H9 (cell line): ENCODE measurements at regions not wholly inside any gene's neighbourhood (a gene's known extent, or its start where the extent isn't known, plus 50 kb on each side); places are given as distances from the start of the nearest gene placed in this dataset.

Experiments
- DNase-seq: peaks from one replicate; pipeline ENCODE4 v3.0.0-alpha.2; 2017
- H2AFZ ChIP-seq: one replicate; pipeline ENCODE4 v1.6.1; 2013; ENCODE audit warnings: mild to moderate bottlenecking, low read length, control low read depth, moderate library complexity
- H2AK5ac ChIP-seq: 2 replicates; pipeline ENCODE4 v1.6.1; 2013; ENCODE audit warnings: low read length, control low read depth, mixed read lengths; ENCODE audit not compliant: insufficient read length
- H2BK120ac ChIP-seq: one replicate; pipeline ENCODE4 v1.6.1; 2013; ENCODE audit warnings: low read depth, mild to moderate bottlenecking, low read length, control low read depth, inconsistent platforms; ENCODE audit not compliant: poor library complexity, severe bottlenecking
- H2BK12ac ChIP-seq: 2 replicates; pipeline ENCODE4 v1.6.1; 2013; ENCODE audit warnings: low read length, control low read depth, mixed read lengths, low read depth; ENCODE audit not compliant: insufficient read length
- H2BK15ac ChIP-seq: 2 replicates; pipeline ENCODE4 v1.6.1; 2013; ENCODE audit warnings: low read depth, low read length, control low read depth
- H2BK20ac ChIP-seq: one replicate; pipeline ENCODE4 v1.6.1; 2013; ENCODE audit warnings: low read depth, mild to moderate bottlenecking, low read length, control low read depth, inconsistent platforms; ENCODE audit not compliant: poor library complexity, severe bottlenecking
- H2BK5ac ChIP-seq: 2 replicates; pipeline ENCODE4 v1.6.1; 2013; ENCODE audit warnings: low read length, control low read depth, mixed read lengths; ENCODE audit not compliant: insufficient read length
- H3K14ac ChIP-seq: 2 replicates; pipeline ENCODE4 v1.6.1; 2013; ENCODE audit warnings: low read length, control low read depth; ENCODE audit not compliant: insufficient read depth
- H3K18ac ChIP-seq: 2 replicates; pipeline ENCODE4 v1.6.1; 2013; ENCODE audit warnings: low read depth, mild to moderate bottlenecking, mixed read lengths, low read length, control low read depth; ENCODE audit not compliant: insufficient read length
- H3K23ac ChIP-seq: 2 replicates; pipeline ENCODE4 v1.6.1; 2013; ENCODE audit warnings: low read length, control low read depth, mixed read lengths, low read depth; ENCODE audit not compliant: insufficient read length
- H3K23me2 ChIP-seq: 2 replicates; pipeline ENCODE4 v1.6.1; 2013; ENCODE audit warnings: low read depth, mild to moderate bottlenecking, mixed read lengths, low read length, control low read depth; ENCODE audit not compliant: insufficient read length, poor library complexity, severe bottlenecking
- H3K27ac ChIP-seq: 2 replicates; pipeline ENCODE4 v1.5.1; 2013; ENCODE audit warnings: low read length, control low read depth, mixed read lengths, low read depth; ENCODE audit not compliant: insufficient read length
- H3K27me3 ChIP-seq: 2 replicates; pipeline ENCODE4 v1.6.1; 2013; ENCODE audit warnings: low read length, control low read depth, inconsistent platforms; ENCODE audit not compliant: insufficient read depth
- H3K4ac ChIP-seq: 2 replicates; pipeline ENCODE4 v1.6.1; 2013; ENCODE audit warnings: low read depth, mild to moderate bottlenecking, control low read depth, inconsistent platforms, low read length, moderate library complexity
- H3K4me1 ChIP-seq: 2 replicates; pipeline ENCODE4 v1.6.1; 2013; ENCODE audit warnings: low read length, control low read depth, inconsistent platforms; ENCODE audit not compliant: insufficient read depth
- H3K4me2 ChIP-seq: 2 replicates; pipeline ENCODE4 v1.6.1; 2013; ENCODE audit warnings: low read length, control low read depth, mixed read lengths; ENCODE audit not compliant: insufficient read length, insufficient read depth
- H3K56ac ChIP-seq: 2 replicates; pipeline ENCODE4 v1.6.1; 2013; ENCODE audit warnings: low read depth, mild to moderate bottlenecking, mixed read lengths, low read length, control low read depth; ENCODE audit not compliant: insufficient read length
- H3K79me1 ChIP-seq: 2 replicates; pipeline ENCODE4 v1.6.1; 2013; ENCODE audit warnings: low read depth, mild to moderate bottlenecking, moderate library complexity, low read length, control low read depth, inconsistent platforms; ENCODE audit not compliant: insufficient read depth, poor library complexity, severe bottlenecking
- H3K79me2 ChIP-seq: 2 replicates; pipeline ENCODE4 v1.6.1; 2013; ENCODE audit warnings: low read length, control low read depth, inconsistent platforms; ENCODE audit not compliant: insufficient read depth
- H3K9ac ChIP-seq: 2 replicates; pipeline ENCODE4 v1.6.1; 2013; ENCODE audit warnings: low read length, control low read depth, mixed read lengths; ENCODE audit not compliant: insufficient read length; ENCODE audit errors: extremely low read depth
- H3K9me3 ChIP-seq: one replicate; pipeline ENCODE4 v1.6.1; 2013; ENCODE audit warnings: low read depth, low read length, inconsistent platforms; ENCODE audit not compliant: control insufficient read depth
- H3T11ph ChIP-seq: one replicate; pipeline ENCODE4 v1.6.1; 2013; ENCODE audit warnings: mild to moderate bottlenecking, low read length, control low read depth, inconsistent platforms
- H4K20me1 ChIP-seq: one replicate; pipeline ENCODE4 v1.6.1; 2013; ENCODE audit not compliant: control insufficient read depth, insufficient read length, insufficient read depth
- H4K5ac ChIP-seq: 2 replicates; pipeline ENCODE4 v1.6.1; 2013; ENCODE audit warnings: low read depth, mild to moderate bottlenecking, mixed read lengths, low read length, control low read depth; ENCODE audit not compliant: insufficient read length
- H4K8ac ChIP-seq: replicated peaks from 2 replicates; pipeline ENCODE4 v1.6.1; 2013; ENCODE audit warnings: low read length, control low read depth, mixed read lengths, low read depth; ENCODE audit not compliant: insufficient read length
- H4K91ac ChIP-seq: 2 replicates; pipeline ENCODE4 v1.6.1; 2013; ENCODE audit warnings: low read depth, mild to moderate bottlenecking, moderate library complexity, mixed read lengths, low read length, control low read depth; ENCODE audit not compliant: insufficient read length
- H3K27ac Mint-ChIP-seq, 3 experiments: 2 replicates in 2 of 3; 3 replicates in 1 of 3; pipeline ENCODE4 v1.8.0; 2020 to 2021; ENCODE audit warnings: mixed read lengths in 3 of 3, mild to moderate bottlenecking in 1 of 3, moderate library complexity in 1 of 3
- H3K27me3 Mint-ChIP-seq: 2 replicates; pipeline ENCODE4 v1.8.0; 2021; ENCODE audit warnings: low read depth, mild to moderate bottlenecking, moderate library complexity, mixed read lengths
- H3K36me3 Mint-ChIP-seq, 3 experiments: 2 replicates in 2 of 3; 3 replicates in 1 of 3; pipeline ENCODE4 v1.8.0; 2020 to 2021; ENCODE audit warnings: low read depth in 3 of 3, mixed read lengths in 3 of 3; ENCODE audit not compliant: insufficient read depth in 1 of 3
- H3K4me1 Mint-ChIP-seq, 2 experiments: 2 replicates each; pipeline ENCODE4 v1.8.0; 2020; ENCODE audit warnings: mixed read lengths in 2 of 2
- H3K4me3 Mint-ChIP-seq, 2 experiments: 2 replicates in 1 of 2; 3 replicates in 1 of 2; pipeline ENCODE4 v1.8.0; 2020 to 2021; ENCODE audit warnings: mild to moderate bottlenecking in 2 of 2, mixed read lengths in 2 of 2, moderate library complexity in 1 of 2
- H3K9me3 Mint-ChIP-seq, 2 experiments: 2 replicates in 1 of 2; 3 replicates in 1 of 2; pipeline ENCODE4 v1.8.0; 2020; ENCODE audit warnings: mild to moderate bottlenecking in 2 of 2, mixed read lengths in 2 of 2, moderate library complexity in 1 of 2
- CTCF ChIP-seq: fragments of 200-600 bp; sonication (generic); conservative IDR thresholded peaks from 3 replicates; pipeline ENCODE4 v1.8.0; 2021; ENCODE audit warnings: antibody characterized with exemption, mild to moderate bottlenecking
- WGBS: extraction: QIAGEN DNeasy Blood & Tissue Kit; methylation state at CpG from one replicate; pipeline ENCODE4 v1.1.7; 2013; ENCODE audit warnings: missing lambda C conversion rate, low lambda C conversion rate, mixed read lengths; ENCODE audit not compliant: insufficient read length; ENCODE audit errors: extremely low coverage; 5-methylcytosine and 5-hydroxymethylcytosine counted together

- H3K79me1 ChIP-seq, result no peaks in the 10 kb centered on the region
- H3K23me2 ChIP-seq, result no peaks in the 10 kb centered on the region
- no peak overlapping the region for H3K14ac ChIP-seq
- no peak overlapping the region for H3K4ac ChIP-seq
- H3K9me3 Mint-ChIP-seq, result peaks cover 0 to 8% of the 10 kb centered on the region in 2 experiments; a peak in 1 of 5 replicates
- H2BK12ac ChIP-seq, result no peak overlapping the region
- H4K20me1 ChIP-seq, result no peaks in the 10 kb centered on the region
- H3K4me1 Mint-ChIP-seq, result no peaks in the 10 kb centered on the region
- H3T11ph ChIP-seq, result no peak overlapping the region
- no peak overlapping the region for H3K18ac ChIP-seq
- H3K27me3 Mint-ChIP-seq, result no peaks in the 10 kb centered on the region
- no peak overlapping the region for H3K56ac ChIP-seq
- no peak overlapping the region for H4K8ac ChIP-seq
- H2BK5ac ChIP-seq, result no peak overlapping the region
- no peak overlapping the region for H4K5ac ChIP-seq
- H3K27ac ChIP-seq, result no peak overlapping the region
- no peaks in the 10 kb centered on the region for H3K9me3 ChIP-seq
- H2AK5ac ChIP-seq, result no peak overlapping the region
- H3K4me1 ChIP-seq, result no peaks in the 10 kb centered on the region
- no CpG with 5 or more reads among the region's 6 CpGs for WGBS
- H2AFZ ChIP-seq, result no peak overlapping the region
- DNase-seq, result no peak
- no peaks in the 10 kb centered on the region for H3K27me3 ChIP-seq
- no peak overlapping the region for H3K23ac ChIP-seq
- no peak overlapping the region for H3K4me2 ChIP-seq
- H3K27ac Mint-ChIP-seq, result no peak overlapping the region
- no peaks in the 10 kb centered on the region for H3K79me2 ChIP-seq
- H2BK20ac ChIP-seq, result no peak overlapping the region
- peaks cover 0 to 4% (median 2%) of the 10 kb centered on the region in 3 experiments; a peak in 2 of 7 replicates for H3K36me3 Mint-ChIP-seq
- no peak overlapping the region for H4K91ac ChIP-seq
- H3K4me3 Mint-ChIP-seq, result no peak overlapping the region
- no peak overlapping the region for H2BK120ac ChIP-seq
- TF ChIP-seq CTCF, result no peak
- no peak overlapping the region for H2BK15ac ChIP-seq
- no peak overlapping the region for H3K9ac ChIP-seq
These were observed 541.1 kb downstream of the SATB2 start for GRCh38 chr2:198916548-198917080.
